ENCODE measurements at regions not wholly inside any gene's neighbourhood (a gene's known extent, or its start where the extent isn't known, plus 50 kb on each side); places are given as distances from the start of the nearest gene placed in this dataset.

DNA sequence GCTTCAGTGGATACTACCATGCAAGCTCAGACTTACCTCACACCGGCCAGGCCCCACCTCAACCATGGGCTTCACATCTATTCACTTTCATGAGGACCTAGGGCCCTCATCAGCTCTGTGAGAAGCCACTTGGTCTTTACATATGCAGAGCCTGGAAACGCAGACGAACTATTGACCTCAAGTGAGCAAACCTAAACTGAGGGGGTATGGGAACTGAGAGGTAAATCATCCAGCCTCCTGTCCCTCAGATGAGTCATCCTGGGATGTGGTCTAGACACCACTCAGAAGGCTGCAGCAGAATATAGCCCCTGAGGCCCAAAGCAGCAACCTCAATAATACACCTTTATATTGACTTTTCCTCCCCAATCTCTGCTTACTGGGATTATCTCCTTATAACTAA is 578.0 kb downstream of the INSC start:
- DNase-seq (ENCODE audit: low spot score), result peak; percentile 45

DNA sequence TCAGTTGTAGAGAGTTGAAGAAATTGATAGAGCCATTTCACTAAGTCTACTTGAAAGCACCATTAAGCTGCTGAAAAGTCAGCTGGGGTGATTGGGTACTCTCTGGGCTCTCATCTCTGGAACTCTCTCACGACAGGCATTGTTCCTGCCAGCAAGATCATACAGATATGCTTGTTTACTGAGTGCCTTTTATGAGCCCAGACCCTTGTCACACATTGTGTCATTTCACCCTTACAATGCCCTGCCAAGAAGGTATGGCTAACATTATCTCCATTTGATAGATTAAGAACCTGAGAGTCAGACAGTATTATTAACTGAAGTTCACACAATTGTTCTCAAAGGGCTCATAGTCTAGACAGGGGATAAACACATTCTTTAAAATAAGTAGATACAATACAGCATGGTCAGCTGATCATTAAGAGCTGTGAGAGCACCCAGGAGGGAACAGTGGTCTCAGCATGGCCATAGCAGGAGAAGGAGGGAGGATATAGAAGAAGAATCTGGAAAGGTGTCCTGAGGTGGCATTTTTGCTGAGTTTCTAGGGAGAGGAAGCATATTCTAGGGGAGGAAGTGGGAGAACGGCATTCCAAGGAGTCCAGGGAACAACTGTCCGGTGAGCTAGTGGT is 580.5 kb downstream of the INSC start:
- no peak for DNase-seq (ENCODE audit: low spot score)

GRCh38 chr11:15696069-15696468 is 581.3 kb downstream of the INSC start:
- no peak for DNase-seq (ENCODE audit: low spot score)

GRCh38 chr11:15697437-15698236 is 582.9 kb downstream of the INSC start:
- DNase-seq (ENCODE audit: low spot score), result no peak

DNA sequence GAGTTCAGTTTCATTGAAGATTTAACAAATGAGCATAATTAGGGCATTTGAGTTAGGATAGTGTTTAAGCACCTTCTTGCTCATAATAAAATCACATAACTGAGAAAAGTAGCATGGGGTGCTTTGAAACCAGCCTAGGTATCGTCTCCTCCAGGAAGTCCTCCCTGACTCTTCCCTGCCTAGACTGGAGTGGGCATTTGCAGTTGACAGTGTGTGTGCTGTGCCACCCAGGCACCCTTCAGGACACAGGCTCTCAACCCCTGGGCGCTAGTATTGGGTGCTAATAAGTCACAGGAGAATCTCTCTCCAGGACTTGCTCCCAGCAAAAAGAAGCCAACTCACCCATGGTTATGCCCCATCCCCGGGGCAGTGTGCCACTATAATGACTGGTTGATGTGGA is 584.1 kb downstream of the INSC start:
- no peak for DNase-seq (ENCODE audit: low spot score)

DNA sequence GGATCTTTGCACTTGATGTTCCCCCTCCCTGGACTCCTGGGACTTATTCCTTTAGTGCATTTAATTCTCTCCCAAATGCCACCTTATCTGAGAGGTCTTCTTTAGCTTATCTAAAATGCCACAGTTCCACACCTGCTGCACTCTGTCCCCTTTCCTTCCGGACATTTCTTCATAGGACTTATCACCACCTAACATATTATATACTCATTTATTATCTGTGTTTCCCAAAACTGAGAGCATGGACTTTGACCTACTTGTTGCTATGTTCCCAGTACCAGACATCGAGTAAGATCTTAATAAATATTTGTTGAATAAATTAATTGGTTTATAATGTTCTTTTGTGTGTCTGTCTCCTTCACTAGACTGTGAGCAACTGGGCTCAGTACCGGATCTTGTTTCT is 585.3 kb downstream of the INSC start:
- DNase-seq (ENCODE audit: low spot score), result no peak

GRCh38 chr11:15700456-15700855 is 585.7 kb downstream of the INSC start:
- DNase-seq (ENCODE audit: low spot score), result no peak

GRCh38 chr11:15704064-15704463 is 589.3 kb downstream of the INSC start:
- no peak for DNase-seq (ENCODE audit: low spot score)

DNA sequence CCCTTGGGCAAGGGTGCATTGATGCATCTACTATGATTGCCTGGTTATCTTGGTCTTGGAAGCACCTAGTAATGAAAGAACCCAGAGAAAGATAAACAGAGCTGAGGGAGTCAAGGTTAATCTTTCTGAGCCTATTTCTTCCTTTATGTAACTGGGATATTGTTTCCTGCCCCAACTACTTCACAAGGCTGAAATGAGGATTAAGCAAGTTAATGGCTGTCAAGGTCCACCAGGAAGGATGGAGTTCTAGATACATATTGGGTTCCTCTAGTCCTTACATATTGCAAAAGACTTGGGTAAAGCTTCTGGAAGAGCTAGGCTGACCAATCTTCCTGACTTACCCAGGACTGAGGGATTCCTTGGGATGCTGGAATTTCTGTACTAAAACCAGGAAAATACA is 589.8 kb downstream of the INSC start:
- DNase-seq (ENCODE audit: low spot score), result no peak

GRCh38 chr11:15705891-15706290 is 591.2 kb downstream of the INSC start:
- DNase-seq (ENCODE audit: low spot score), result no peak

- DNase-seq (ENCODE audit: low spot score), result no peak
These were observed 592.5 kb downstream of the INSC start for GRCh38 chr11:15707194-15707593.

DNA sequence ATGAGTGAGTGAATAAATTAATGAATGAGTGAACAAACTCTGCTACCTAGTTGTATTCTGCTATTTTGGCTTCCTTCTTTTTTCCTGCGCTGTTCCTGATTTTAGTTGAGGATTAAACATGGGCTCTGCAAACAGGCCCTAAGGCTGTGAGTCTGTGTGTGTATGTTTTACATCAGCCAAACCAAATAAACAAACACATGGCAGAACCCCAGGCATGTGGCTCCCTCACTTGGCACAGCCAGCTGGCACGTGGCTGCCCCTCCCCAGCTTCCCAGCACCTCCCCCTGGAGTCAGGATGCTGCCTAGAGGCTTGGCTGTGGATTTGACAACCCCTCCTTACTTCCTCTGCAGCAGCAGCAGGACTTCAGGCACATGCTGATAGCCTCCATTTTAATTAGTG is 593.2 kb downstream of the INSC start:
- DNase-seq (ENCODE audit: low spot score), result peak; percentile 94

DNA sequence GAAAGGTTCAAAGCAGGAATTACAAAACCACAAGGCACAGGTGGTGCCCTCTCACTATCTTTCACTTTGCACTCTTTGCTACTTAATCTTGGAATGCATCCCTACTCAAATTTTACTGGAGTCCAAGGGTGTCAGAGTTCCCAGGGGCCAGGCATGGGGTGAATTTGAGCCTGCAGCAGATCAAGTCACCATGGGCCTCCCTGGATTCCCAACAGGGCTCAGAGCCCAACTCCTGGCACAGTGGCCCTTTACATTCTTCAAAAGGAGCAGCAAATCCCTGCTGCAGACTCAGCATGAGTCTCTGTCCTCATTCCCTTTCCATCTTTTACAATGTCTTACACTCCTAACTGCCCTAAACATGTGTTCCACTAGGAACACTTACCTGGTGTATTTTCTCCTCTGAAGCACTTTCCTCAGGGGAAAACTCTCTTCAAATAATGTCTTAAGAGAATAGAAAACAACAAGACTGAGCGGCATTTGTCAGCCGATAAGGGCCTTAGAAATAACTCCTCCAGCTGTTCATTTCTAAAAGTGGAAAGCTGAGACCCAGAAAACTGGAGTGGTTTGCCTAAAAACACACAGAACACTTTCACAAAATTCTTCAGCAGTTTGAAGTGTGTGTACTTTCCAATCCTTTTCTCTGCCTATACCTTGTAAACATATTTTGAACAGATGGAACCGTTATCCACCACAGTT is 596.0 kb downstream of the INSC start:
- DNase-seq (ENCODE audit: low spot score), result no peak

DNA sequence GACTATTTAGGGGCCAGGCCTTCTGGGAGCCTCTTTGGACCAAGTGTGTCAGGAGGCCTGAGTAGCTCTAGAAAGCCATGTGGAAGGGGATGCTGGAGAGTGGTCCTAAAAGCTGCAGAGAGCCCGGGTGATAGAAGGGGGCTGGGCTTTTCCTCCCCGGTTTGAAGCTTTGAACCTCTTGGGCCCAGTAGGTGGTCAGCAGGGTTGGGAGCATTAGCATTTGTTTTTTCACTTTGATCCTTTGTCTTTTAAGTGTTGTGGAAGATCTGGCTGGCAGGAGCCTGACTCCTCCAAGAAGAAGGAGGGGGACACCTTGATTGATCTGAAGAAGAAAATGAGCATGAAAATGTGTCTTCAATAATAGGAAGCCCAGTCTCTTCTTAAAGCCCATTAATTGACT is 596.6 kb downstream of the INSC start:
- DNase-seq (ENCODE audit: low spot score), result no peak

- no peak for DNase-seq (ENCODE audit: low spot score)
These were observed 600.1 kb downstream of the INSC start for GRCh38 chr11:15714641-15715399.

DNA sequence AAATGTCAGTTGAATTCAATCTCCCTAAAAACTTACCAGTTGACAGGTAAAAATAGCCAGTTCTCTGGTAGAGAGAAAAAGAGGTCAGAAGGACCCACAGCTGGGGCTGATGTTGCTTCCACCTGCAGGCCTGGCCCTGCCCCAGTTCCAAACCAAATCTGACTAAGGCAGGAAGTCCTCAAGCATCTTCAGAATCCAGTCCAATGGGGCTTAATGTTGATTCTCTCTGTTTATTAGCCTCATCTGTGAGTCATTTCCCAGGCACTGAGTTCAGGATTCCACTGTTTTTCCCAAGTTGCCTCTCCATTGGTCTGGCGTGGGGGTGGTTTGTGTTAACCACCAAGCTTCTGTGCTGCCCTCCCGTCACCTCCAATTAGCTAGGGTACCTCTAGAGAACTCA is 601.8 kb downstream of the INSC start:
- DNase-seq (ENCODE audit: low spot score), result no peak

DNA sequence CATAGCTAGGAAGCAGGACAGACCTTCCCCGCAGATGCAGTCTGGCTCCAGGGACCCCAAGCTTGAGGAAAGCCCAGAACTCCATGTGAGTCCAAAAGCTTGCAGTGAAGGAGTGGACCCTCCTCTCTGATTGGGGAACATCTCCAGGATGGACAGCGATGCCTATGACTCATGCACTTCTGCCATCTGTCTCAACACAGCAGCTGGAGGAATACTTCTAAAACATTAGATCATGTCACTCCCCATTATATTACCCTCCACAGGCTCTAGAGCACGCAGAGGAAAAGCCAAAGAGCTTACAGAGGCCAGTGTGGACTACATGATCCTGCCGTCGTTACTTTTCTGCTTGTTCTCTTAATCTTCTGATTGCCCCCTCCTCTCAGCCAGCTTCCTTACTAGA is 605.7 kb downstream of the INSC start:
- no peak for DNase-seq (ENCODE audit: low spot score)

GRCh38 chr11:15723966-15724365 is 609.2 kb downstream of the INSC start:
- DNase-seq (ENCODE audit: low spot score), result no peak

DNA sequence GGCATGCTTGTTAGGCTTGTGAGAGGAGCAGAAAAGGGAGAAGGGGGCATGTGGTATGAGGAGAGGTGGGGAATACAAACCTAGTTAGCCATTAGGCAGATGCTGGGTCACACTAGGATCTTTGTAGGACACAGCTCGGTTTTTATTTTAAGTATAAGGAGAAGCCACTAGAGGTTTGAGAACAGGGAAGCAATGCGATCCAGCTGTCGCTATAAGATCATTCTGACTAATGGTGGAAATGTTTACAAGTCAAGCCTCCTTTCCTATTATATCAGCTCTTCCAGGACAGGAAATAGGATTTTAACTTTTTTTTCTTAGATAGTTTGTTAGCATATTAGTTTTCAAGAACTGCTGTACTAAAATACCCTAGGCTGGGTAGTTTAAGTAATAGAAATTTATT is 609.9 kb downstream of the INSC start:
- DNase-seq (ENCODE audit: low spot score), result no peak

GRCh38 chr11:15725246-15725645 is 610.5 kb downstream of the INSC start:
- no peak for DNase-seq (ENCODE audit: low spot score)

- DNase-seq (ENCODE audit: low spot score), result no peak
These were observed 611.6 kb downstream of the INSC start for GRCh38 chr11:15726221-15726746.

DNA sequence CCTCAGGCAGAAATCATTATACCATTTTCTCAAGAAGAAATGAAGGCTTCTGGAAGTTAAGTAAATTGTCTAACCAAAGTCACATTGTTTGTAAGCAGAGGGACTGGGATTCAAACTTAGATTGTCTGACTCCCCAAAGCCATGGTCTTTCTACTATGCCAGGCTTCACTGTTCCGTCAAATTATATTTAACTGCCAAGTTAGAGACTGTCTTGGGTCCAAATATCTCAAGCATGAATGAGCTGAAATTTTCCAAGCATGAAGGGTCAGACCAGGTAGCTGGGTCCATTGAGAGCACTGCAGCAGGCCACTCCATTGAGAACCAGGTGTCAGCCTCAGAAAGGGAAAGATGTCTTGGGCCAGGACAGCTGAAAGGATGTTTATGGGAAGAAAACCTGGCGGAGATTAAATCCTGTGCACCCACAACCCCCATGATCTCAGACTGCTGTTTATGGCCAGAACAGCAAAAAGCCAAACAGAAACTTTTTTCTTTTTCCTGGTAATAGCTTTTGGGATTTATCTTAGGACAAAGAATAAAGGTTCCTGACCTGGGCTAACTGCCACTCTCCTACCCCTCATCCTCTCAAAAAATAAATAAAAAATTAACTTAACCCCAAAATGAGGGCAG is 612.3 kb downstream of the INSC start:
- no peak for DNase-seq (ENCODE audit: low spot score)
